OCI-LY1 (cell line): ENCODE measurements at regions not wholly inside any gene's neighbourhood (a gene's known extent, or its start where the extent isn't known, plus 50 kb on each side); places are given as distances from the start of the nearest gene placed in this dataset.

Experiments
- H2AFZ ChIP-seq: fragments of 200-600 bp; sonication (generic), shearing (Covaris generic); 2 replicates; pipeline ENCODE4 v1.6.0; 2014; ENCODE audit warnings: antibody characterized with exemption, mild to moderate bottlenecking, low read length
- H3F3A ChIP-seq: fragments of 200-600 bp; sonication (generic), shearing (Covaris generic); 2 replicates; pipeline ENCODE4 v1.6.0; 2014; ENCODE audit warnings: mild to moderate bottlenecking, antibody characterized with exemption, low read length, moderate library complexity; ENCODE audit not compliant: insufficient read depth
- H3K27ac ChIP-seq: fragments of 200-600 bp; sonication (generic); 2 replicates; pipeline ENCODE4 v1.5.1; 2014; ENCODE audit warnings: low read length, mixed run types, mild to moderate bottlenecking, low read depth; ENCODE audit not compliant: poor library complexity, severe bottlenecking
- H3K27me3 ChIP-seq: fragments of 200-600 bp; sonication (generic); 2 replicates; pipeline ENCODE4 v1.6.0; 2014; ENCODE audit warnings: antibody characterized with exemption, mild to moderate bottlenecking, low read length, moderate library complexity; ENCODE audit not compliant: insufficient read depth
- H3K36me3 ChIP-seq: fragments of 200-600 bp; sonication (generic); 2 replicates; pipeline ENCODE4 v1.6.1; 2014; ENCODE audit warnings: mild to moderate bottlenecking, antibody characterized with exemption, low read length, moderate library complexity, mixed read lengths; ENCODE audit not compliant: insufficient read depth
- H3K4me1 ChIP-seq: fragments of 200-600 bp; sonication (generic); 2 replicates; pipeline ENCODE4 v1.5.1; 2014; ENCODE audit warnings: mild to moderate bottlenecking, low read length, moderate library complexity; ENCODE audit not compliant: insufficient read depth, severe bottlenecking
- H3K4me2 ChIP-seq: fragments of 200-600 bp; sonication (generic), shearing (Covaris generic); 2 replicates; pipeline ENCODE4 v1.6.1; 2014; ENCODE audit warnings: low read length
- H3K4me3 ChIP-seq: fragments of 200-600 bp; sonication (generic); 2 replicates; pipeline ENCODE4 v1.5.1; 2014; ENCODE audit warnings: low read length, low read depth, mild to moderate bottlenecking, mixed read lengths; ENCODE audit not compliant: poor library complexity, severe bottlenecking
- H3K79me2 ChIP-seq: fragments of 200-600 bp; shearing (Covaris generic); 2 replicates; pipeline ENCODE4 v1.6.1; 2016; ENCODE audit warnings: mixed run types, low read length, mixed read lengths; ENCODE audit not compliant: insufficient read depth
- H3K9ac ChIP-seq: fragments of 200-600 bp; sonication (generic), shearing (Covaris generic); 2 replicates; pipeline ENCODE4 v1.6.1; 2014; ENCODE audit warnings: mild to moderate bottlenecking, low read length, mixed read lengths
- H3K9me2 ChIP-seq: fragments of 200-600 bp; sonication (generic), shearing (Covaris generic); 2 replicates; pipeline ENCODE4 v1.6.1; 2014; ENCODE audit warnings: low read depth, mild to moderate bottlenecking, low read length, mixed read lengths
- H3K9me3 ChIP-seq: fragments of 200-600 bp; shearing (Covaris generic); 2 replicates; pipeline ENCODE4 v1.6.1; 2014; ENCODE audit warnings: low read length, mixed read lengths
- H4K20me1 ChIP-seq: fragments of 200-600 bp; sonication (generic), shearing (Covaris generic); 2 replicates; pipeline ENCODE4 v1.6.0; 2016; ENCODE audit warnings: mild to moderate bottlenecking, low read length; ENCODE audit not compliant: insufficient read depth
- CTCF ChIP-seq: fragments of 200-600 bp; sonication (generic), shearing (Covaris generic); IDR thresholded peaks from 2 replicates; pipeline ENCODE4 v1.5.1; 2017; ENCODE audit warnings: mild to moderate bottlenecking, antibody characterized with exemption, low read length, moderate library complexity, mixed read lengths
- EZH2 ChIP-seq: fragments of 200-600 bp; sonication (generic), shearing (Covaris generic); IDR thresholded peaks from 2 replicates; pipeline ENCODE4 v1.8.0; 2017; ENCODE audit warnings: borderline replicate concordance, mixed run types, mild to moderate bottlenecking, antibody characterized with exemption, low read length, moderate library complexity, mixed read lengths

GRCh38 chr5:156170351-156170961 lies 156.5 kb upstream of the SGCD start:
- Histone ChIP-seq H3K4me1 (no peaks in the 10 kb centered on the region), H3K27me3 (no peaks in the 10 kb centered on the region), H3F3A (no peaks in the 10 kb centered on the region), H3K4me2 (no peak overlapping the region), H3K36me3 (no peaks in the 10 kb centered on the region), H4K20me1 (no peaks in the 10 kb centered on the region), H3K4me3 (no peak overlapping the region), H3K79me2 (no peaks in the 10 kb centered on the region), H3K9ac (no peak overlapping the region), H3K9me2 (no peaks in the 10 kb centered on the region), H2AFZ (no peak overlapping the region), H3K27ac (no peak overlapping the region), H3K9me3 (no peaks in the 10 kb centered on the region)
- TF ChIP-seq EZH2 (no peak), CTCF (no peak)

- Histone ChIP-seq H3K27ac (no peak overlapping the region), H3F3A (no peaks in the 10 kb centered on the region)
Measured at GRCh38 chr5:156174225-156174624, 152.7 kb upstream of the SGCD start.

GRCh38 chr5:156178117-156178516 lies 148.8 kb upstream of the SGCD start:
- no peaks in the 10 kb centered on the region for H3K79me2 ChIP-seq
- H3K27me3 ChIP-seq: no peaks in the 10 kb centered on the region
- H3K36me3 ChIP-seq: no peaks in the 10 kb centered on the region
- no peaks in the 10 kb centered on the region for H3K9me3 ChIP-seq
- H3K27ac ChIP-seq: no peak overlapping the region
- no peaks in the 10 kb centered on the region for H3F3A ChIP-seq
- H3K9ac ChIP-seq: no peak overlapping the region
- no peaks in the 10 kb centered on the region for H3K4me1 ChIP-seq
- H4K20me1 ChIP-seq: no peaks in the 10 kb centered on the region
- no peak overlapping the region for H2AFZ ChIP-seq
- H3K4me3 ChIP-seq: no peak overlapping the region
- no peak overlapping the region for H3K4me2 ChIP-seq
- H3K9me2 ChIP-seq: no peaks in the 10 kb centered on the region
- TF ChIP-seq CTCF (no peak), EZH2 (no peak)

More at GRCh38 chr5:156174225-156174624, 152.7 kb upstream of the SGCD start:
- TF ChIP-seq EZH2 (no peak), CTCF (no peak)
- no peaks in the 10 kb centered on the region for H3K9me2 ChIP-seq
- H3K27me3 ChIP-seq: no peaks in the 10 kb centered on the region
- no peaks in the 10 kb centered on the region for H4K20me1 ChIP-seq
- no peaks in the 10 kb centered on the region for H3K9me3 ChIP-seq
- no peak overlapping the region for H3K4me2 ChIP-seq
- H3K36me3 ChIP-seq: no peaks in the 10 kb centered on the region
- no peaks in the 10 kb centered on the region for H3K79me2 ChIP-seq
- H3K4me1 ChIP-seq: no peaks in the 10 kb centered on the region
- H3K9ac ChIP-seq: no peak overlapping the region
- no peak overlapping the region for H3K4me3 ChIP-seq
- no peak overlapping the region for H2AFZ ChIP-seq
